ENCODE measurements at regions not wholly inside any gene's neighbourhood (a gene's known extent, or its start where the extent isn't known, plus 50 kb on each side); places are given as distances from the start of the nearest gene placed in this dataset.
"Not testable (repeated sequence)": the region's sequence is repeated elsewhere in the genome, so short reads cannot be mapped to it uniquely, and the experiment has no call there.

DNA sequence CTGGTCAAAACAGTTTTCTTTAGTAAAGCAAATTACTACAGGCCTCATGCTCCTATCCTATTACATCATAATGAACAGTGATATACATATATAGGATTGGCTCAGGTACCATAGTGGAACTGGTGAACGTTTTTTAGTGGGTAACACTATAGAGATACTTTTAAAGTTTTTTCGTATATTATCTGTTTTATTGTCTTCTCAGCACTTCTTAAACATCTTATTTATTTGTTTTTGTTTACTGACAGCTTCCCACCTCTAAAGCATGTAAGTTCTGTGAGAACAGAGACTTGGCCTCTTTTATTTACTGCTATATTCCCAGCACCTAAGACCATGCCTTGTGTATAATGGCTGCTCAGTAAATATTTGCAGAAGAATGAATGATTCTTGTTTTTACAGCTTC is 81.1 kb upstream of the PSMA6 start:
- no peak for DNase-seq
- TF ChIP-seq POLR2A (IDR thresholded peaks at IDR 0.05) = no peak
- TF ChIP-seq, protein P1, sequence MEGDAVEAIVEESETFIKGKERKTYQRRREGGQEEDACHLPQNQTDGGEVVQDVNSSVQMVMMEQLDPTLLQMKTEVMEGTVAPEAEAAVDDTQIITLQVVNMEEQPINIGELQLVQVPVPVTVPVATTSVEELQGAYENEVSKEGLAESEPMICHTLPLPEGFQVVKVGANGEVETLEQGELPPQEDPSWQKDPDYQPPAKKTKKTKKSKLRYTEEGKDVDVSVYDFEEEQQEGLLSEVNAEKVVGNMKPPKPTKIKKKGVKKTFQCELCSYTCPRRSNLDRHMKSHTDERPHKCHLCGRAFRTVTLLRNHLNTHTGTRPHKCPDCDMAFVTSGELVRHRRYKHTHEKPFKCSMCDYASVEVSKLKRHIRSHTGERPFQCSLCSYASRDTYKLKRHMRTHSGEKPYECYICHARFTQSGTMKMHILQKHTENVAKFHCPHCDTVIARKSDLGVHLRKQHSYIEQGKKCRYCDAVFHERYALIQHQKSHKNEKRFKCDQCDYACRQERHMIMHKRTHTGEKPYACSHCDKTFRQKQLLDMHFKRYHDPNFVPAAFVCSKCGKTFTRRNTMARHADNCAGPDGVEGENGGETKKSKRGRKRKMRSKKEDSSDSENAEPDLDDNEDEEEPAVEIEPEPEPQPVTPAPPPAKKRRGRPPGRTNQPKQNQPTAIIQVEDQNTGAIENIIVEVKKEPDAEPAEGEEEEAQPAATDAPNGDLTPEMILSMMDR (IDR thresholded peaks at IDR 0.05) = no peak

DNA sequence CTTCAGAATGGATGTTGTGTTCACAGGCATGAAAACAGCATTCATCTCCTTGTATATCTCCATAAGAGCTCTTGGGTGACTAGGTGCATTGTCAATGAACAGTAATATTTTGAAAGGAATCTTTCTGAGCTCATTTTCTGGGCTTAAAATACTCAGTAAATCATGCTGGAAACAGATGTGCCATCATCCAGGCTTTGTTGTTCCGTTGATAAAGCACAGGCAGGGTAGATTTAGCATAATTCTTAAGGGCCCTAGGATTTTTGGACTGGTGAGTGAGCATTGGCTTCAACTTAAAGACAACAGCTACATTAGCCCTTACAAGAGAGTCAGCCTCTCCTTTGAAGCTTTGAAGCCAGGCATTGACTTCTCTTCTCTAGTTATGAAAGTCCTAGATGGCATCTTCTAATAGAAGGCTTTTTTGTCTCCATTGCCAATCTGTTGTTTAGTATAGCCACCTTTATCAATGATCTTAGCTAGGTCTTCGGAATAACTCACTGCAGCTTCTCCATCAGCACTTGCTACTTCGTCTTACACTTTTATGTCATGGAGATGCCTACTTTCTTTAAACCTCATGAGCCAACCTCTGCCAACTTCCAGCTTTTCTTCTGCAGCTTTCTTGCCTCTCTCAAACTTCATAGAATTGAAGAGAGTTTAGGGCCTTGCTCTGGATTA is 79.6 kb upstream of the PSMA6 start:
- no peak for DNase-seq
- intact Hi-C loops (cut with DNase I; ENCODE audit: low total_unique reads) = loop anchor here (10.0 kb wide), 1 partner anchor 202 kb away; no protein-coding TSS in a partner anchor
- Histone ChIP-seq H3K4me1 (no peaks in the 10 kb centered on the region), H3K27ac (no peak overlapping the region), H3K4me3 (no peak overlapping the region), H3K36me3 (no peaks in the 10 kb centered on the region), H3K27me3 (no peaks in the 10 kb centered on the region), H3K9me3 (no peaks in the 10 kb centered on the region)
- no peak for TF ChIP-seq POLR2A (IDR thresholded peaks at IDR 0.05)
- TF ChIP-seq, protein P1 (IDR thresholded peaks at IDR 0.05) = no peak

More for the DNA sequence above, 81.1 kb upstream of the PSMA6 start:
- no peak overlapping the region for H3K27ac ChIP-seq
- no peak overlapping the region for H3K4me3 ChIP-seq
- no peaks in the 10 kb centered on the region for H3K9me3 ChIP-seq
- intact Hi-C loops (cut with DNase I; ENCODE audit: low total_unique reads) = loop anchor here (10.0 kb wide), 1 partner anchor 204 kb away; no protein-coding TSS in a partner anchor
- H3K27me3 ChIP-seq = no peaks in the 10 kb centered on the region
- no peaks in the 10 kb centered on the region for H3K4me1 ChIP-seq
- H3K36me3 ChIP-seq = no peaks in the 10 kb centered on the region

DNA sequence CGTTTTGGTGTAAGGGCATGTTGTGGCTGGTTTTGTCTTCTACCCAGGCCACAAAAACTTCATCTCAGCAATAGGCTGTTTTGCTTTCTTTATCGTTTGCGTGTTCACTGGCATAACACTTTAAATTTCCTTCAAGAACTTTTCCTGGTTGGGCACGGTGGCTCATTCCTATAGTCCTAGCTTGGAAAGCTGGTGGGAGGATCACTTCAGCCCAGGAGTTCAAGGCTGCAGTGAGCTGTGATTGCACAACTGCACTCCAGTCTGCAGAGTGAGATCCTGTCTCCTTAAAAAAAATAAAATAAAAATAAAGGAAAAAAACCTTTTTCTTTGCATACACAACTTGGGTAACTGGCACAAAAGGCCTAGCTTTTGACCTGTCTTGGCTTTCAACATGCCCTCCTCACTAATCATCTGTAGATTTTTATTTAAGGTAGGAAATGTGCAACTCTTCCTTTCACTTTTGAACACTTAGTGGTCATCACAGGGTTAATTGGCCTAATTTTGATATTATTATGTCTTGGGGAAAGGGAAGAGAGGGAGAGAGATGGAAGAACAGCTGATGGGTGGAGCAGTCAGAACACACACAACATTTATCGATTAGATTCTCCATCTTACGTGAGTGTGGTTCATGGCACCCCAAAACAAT is 78.9 kb upstream of the PSMA6 start:
- no peaks in the 10 kb centered on the region for H3K36me3 ChIP-seq
- H3K4me3 ChIP-seq = no peak overlapping the region
- H3K27me3 ChIP-seq = no peaks in the 10 kb centered on the region
- intact Hi-C loops (cut with DNase I; ENCODE audit: low total_unique reads) = loop anchor here (10.0 kb wide), 1 partner anchor 202 kb away; no protein-coding TSS in a partner anchor
- H3K27ac ChIP-seq = no peak overlapping the region
- TF ChIP-seq POLR2A (IDR thresholded peaks at IDR 0.05) = no peak
- TF ChIP-seq, protein P1 (IDR thresholded peaks at IDR 0.05) = no peak
- no peak for DNase-seq
- H3K4me1 ChIP-seq = no peaks in the 10 kb centered on the region
- H3K9me3 ChIP-seq = no peaks in the 10 kb centered on the region

DNA sequence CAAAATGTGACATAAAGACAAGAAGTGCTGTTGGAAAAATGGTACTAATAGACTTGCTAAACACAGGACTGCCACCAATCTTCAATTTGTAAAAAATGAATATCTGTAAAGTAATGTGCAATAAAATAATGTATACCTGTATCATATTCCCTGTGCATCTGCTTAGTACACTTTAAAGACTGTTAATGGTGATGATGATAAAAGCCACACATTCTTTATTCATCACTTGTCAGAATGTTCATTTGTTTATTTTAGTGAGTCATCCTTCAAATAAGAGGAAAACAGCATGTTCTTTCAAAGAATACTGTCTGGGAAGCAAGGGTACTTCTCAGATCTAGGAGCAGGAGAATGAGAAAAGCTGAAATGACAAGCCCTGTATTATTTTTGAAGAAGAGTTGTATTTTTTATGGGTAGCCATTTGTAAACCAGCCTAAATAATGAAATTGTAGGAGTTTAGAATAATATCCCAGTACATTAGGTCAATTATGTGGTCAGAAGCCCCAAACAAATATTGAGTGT is 78.3 kb upstream of the PSMA6 start:
- H3K4me1 ChIP-seq = no peaks in the 10 kb centered on the region
- TF ChIP-seq, protein P1 (IDR thresholded peaks at IDR 0.05) = no peak
- TF ChIP-seq POLR2A (IDR thresholded peaks at IDR 0.05) = no peak
- no peaks in the 10 kb centered on the region for H3K27me3 ChIP-seq
- H3K36me3 ChIP-seq = no peaks in the 10 kb centered on the region
- no peaks in the 10 kb centered on the region for H3K9me3 ChIP-seq
- no peak for DNase-seq
- H3K4me3 ChIP-seq = no peak overlapping the region
- intact Hi-C loops (cut with DNase I; ENCODE audit: low total_unique reads) = loop anchor here (10.0 kb wide), 1 partner anchor 201 kb away; no protein-coding TSS in a partner anchor
- H3K27ac ChIP-seq = no peak overlapping the region

DNA sequence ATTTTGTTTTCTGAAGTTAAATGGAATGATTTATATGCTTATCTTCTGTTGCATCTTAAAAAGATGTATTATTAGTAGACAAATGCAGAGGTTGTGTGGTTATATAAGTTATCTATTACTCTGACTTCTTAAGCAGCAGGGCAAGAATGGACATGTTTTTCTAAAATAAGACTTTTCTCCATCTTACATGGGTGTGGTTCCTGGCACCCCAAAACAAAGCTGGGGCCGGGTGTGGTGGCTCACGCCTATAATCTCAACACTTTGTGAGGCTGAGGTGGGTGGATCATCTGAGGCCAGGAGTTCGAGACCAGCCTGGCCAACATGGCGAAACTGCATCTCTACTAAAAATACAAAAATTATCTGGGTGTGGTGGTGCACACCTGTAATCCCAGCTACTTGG is 77.8 kb upstream of the PSMA6 start:
- intact Hi-C loops (cut with DNase I; ENCODE audit: low total_unique reads) = loop anchor here (10.0 kb wide), 1 partner anchor 200 kb away; no protein-coding TSS in a partner anchor
- not testable (repeated sequence) for H3K27me3 ChIP-seq, H3K4me1 ChIP-seq, DNase-seq, H3K27ac ChIP-seq, H3K4me3 ChIP-seq, H3K36me3 ChIP-seq, H3K9me3 ChIP-seq

All from uterus (tissue), 3 donors.